SK-N-SH treated with all-trans-retinoic acid at 6 μM for 48 hours (cell line): ENCODE measurements at regions not wholly inside any gene's neighbourhood (a gene's known extent, or its start where the extent isn't known, plus 50 kb on each side); places are given as distances from the start of the nearest gene placed in this dataset.
"Not testable (repeated sequence)": the region's sequence is repeated elsewhere in the genome, so short reads cannot be mapped to it uniquely, and the experiment has no call there.

ENCODE experiments used
- ATAC-seq: fragments of 200-7000 bp; cut with Tn5 transposase; 3 replicates; pipeline ENCODE4 v1.9.1; 2020; ENCODE audit warnings: mild to moderate bottlenecking, moderate library complexity
- ARNTL ChIP-seq: fragments of 450-650 bp; formaldehyde crosslinking; IDR thresholded peaks from 2 replicates; pipeline ENCODE4 v1.5.0; 2020; ENCODE audit warnings: low read depth, mild to moderate bottlenecking, moderate library complexity, borderline replicate concordance
- BACH2 ChIP-seq: fragments of 250-450 bp; sonication (Bioruptor Pico); IDR thresholded peaks from 2 replicates; pipeline ENCODE4 v1.9.0; 2021; ENCODE audit warnings: mild to moderate bottlenecking, borderline replicate concordance
- CREB5 ChIP-seq: fragments of 250-450 bp; sonication (Bioruptor Pico); IDR thresholded peaks from 2 replicates; pipeline ENCODE4 v1.5.1; 2020; ENCODE audit warnings: low read depth, mild to moderate bottlenecking, moderate library complexity
- CSDC2 ChIP-seq: fragments of 250-450 bp; sonication (Bioruptor Pico); IDR thresholded peaks from 2 replicates; pipeline ENCODE4 v1.5.0; 2020; ENCODE audit warnings: mild to moderate bottlenecking, moderate library complexity
- CSRNP3 ChIP-seq: fragments of 250-450 bp; sonication (Bioruptor Pico); IDR thresholded peaks from 2 replicates; pipeline ENCODE4 v1.5.1; 2021; ENCODE audit warnings: mild to moderate bottlenecking, moderate library complexity
- ESRRG ChIP-seq: fragments of 250-450 bp; sonication (Bioruptor Pico); IDR thresholded peaks from 2 replicates; pipeline ENCODE4 v1.6.1; 2021; ENCODE audit warnings: mild to moderate bottlenecking
- GLIS3 ChIP-seq: fragments of 250-450 bp; sonication (Bioruptor Pico); IDR thresholded peaks from 2 replicates; pipeline ENCODE4 v1.5.0; 2020; ENCODE audit warnings: mild to moderate bottlenecking, moderate library complexity
- ISL1 ChIP-seq: fragments of 250-450 bp; sonication (Bioruptor Pico); IDR thresholded peaks from 2 replicates; pipeline ENCODE4 v2.1.2; 2022; ENCODE audit warnings: mild to moderate bottlenecking, moderate library complexity
- OSR1 ChIP-seq: fragments of 250-450 bp; sonication (Bioruptor Pico); IDR thresholded peaks from 2 replicates; pipeline ENCODE4 v1.8.0; 2022; ENCODE audit warnings: moderate library complexity, mild to moderate bottlenecking, inconsistent platforms
- PATZ1 ChIP-seq: fragments of 250-450 bp; sonication (Bioruptor Pico); IDR thresholded peaks from 2 replicates; pipeline ENCODE4 v1.8.0; 2020; ENCODE audit warnings: mild to moderate bottlenecking, moderate library complexity, borderline replicate concordance
- POU6F1 ChIP-seq: fragments of 250-450 bp; sonication (Bioruptor Pico); IDR thresholded peaks from 2 replicates; pipeline ENCODE4 v1.8.0; 2021; ENCODE audit warnings: low read depth, mild to moderate bottlenecking, moderate library complexity, borderline replicate concordance
- PPARA ChIP-seq: fragments of 250-450 bp; sonication (Bioruptor Pico); IDR thresholded peaks from 2 replicates; pipeline ENCODE4 v1.5.0; 2020; ENCODE audit warnings: mild to moderate bottlenecking, borderline replicate concordance
- RARB ChIP-seq: fragments of 250-450 bp; sonication (Bioruptor Pico); IDR thresholded peaks from 2 replicates; pipeline ENCODE4 v1.8.0; 2021; ENCODE audit warnings: mild to moderate bottlenecking, moderate library complexity
- SNAI2 ChIP-seq: fragments of 250-450 bp; sonication (Bioruptor Pico); IDR thresholded peaks from 2 replicates; pipeline ENCODE4 v1.5.0; 2020; ENCODE audit warnings: mild to moderate bottlenecking, moderate library complexity
- TCF4 ChIP-seq: fragments of 250-450 bp; sonication (Bioruptor Pico); IDR thresholded peaks from 2 replicates; pipeline ENCODE4 v1.8.0; 2021; ENCODE audit warnings: mild to moderate bottlenecking, moderate library complexity, borderline replicate concordance
- TOX ChIP-seq: fragments of 250-450 bp; sonication (Bioruptor Pico); IDR thresholded peaks from 2 replicates; pipeline ENCODE4 v1.8.0; 2021; ENCODE audit warnings: mild to moderate bottlenecking, moderate library complexity, borderline replicate concordance
- ZC3H10 ChIP-seq: fragments of 250-450 bp; sonication (Bioruptor Pico); IDR thresholded peaks from 2 replicates; pipeline ENCODE4 v1.5.1; 2021; ENCODE audit warnings: mild to moderate bottlenecking, moderate library complexity
- ZFP30 ChIP-seq: fragments of 450-650 bp; formaldehyde crosslinking; IDR thresholded peaks from 2 replicates; pipeline ENCODE4 v1.5.0; 2022; ENCODE audit warnings: mild to moderate bottlenecking, moderate library complexity
- ZNF565 ChIP-seq: fragments of 450-650 bp; formaldehyde crosslinking; conservative IDR thresholded peaks from 2 replicates; pipeline ENCODE4 v1.5.0; 2020; ENCODE audit warnings: low read depth, mild to moderate bottlenecking, moderate library complexity
- ZNF70 ChIP-seq: fragments of 450-650 bp; formaldehyde crosslinking; IDR thresholded peaks from 2 replicates; pipeline ENCODE4 v1.5.0; 2020; ENCODE audit warnings: mild to moderate bottlenecking, moderate library complexity

GRCh38 chr9:102497709-102498108, 497.4 kb upstream of the CYLC2 start:
- TF ChIP-seq SNAI2 (CRISPR knock-in tag) (no peak), ZNF70 (CRISPR knock-in tag) (no peak), PPARA (CRISPR knock-in tag) (no peak), TCF4 (CRISPR knock-in tag) (no peak), ISL1 (CRISPR knock-in tag) (no peak), ZNF565 (CRISPR knock-in tag) (no peak), CSRNP3 (CRISPR knock-in tag) (no peak), TOX (CRISPR knock-in tag) (no peak), ARNTL (CRISPR knock-in tag) (no peak), PATZ1 (CRISPR knock-in tag) (no peak), OSR1 (no peak), RARB (no peak), CSDC2 (CRISPR knock-in tag) (no peak)
- no peak for ATAC-seq

- ATAC-seq: not testable (repeated sequence)
Measured at GRCh38 chr9:102486976-102487375, 508.2 kb upstream of the CYLC2 start.

- ATAC-seq: no peak
- no peak for TF ChIP-seq CSDC2 (CRISPR knock-in tag)
- no peak for TF ChIP-seq SNAI2 (CRISPR knock-in tag)
- TF ChIP-seq CREB5 (CRISPR knock-in tag): no peak
- no peak for TF ChIP-seq ZNF70 (CRISPR knock-in tag)
- TF ChIP-seq BACH2 (CRISPR knock-in tag): no peak
- TF ChIP-seq GLIS3 (CRISPR knock-in tag): no peak
- TF ChIP-seq PATZ1 (CRISPR knock-in tag): no peak
- TF ChIP-seq POU6F1 (CRISPR knock-in tag): no peak
- no peak for TF ChIP-seq ZFP30 (CRISPR knock-in tag)
- no peak for TF ChIP-seq CSRNP3 (CRISPR knock-in tag)
- TF ChIP-seq ZNF565 (CRISPR knock-in tag): no peak
- no peak for TF ChIP-seq ISL1 (CRISPR knock-in tag)
- TF ChIP-seq ZC3H10: no peak
Measured at GRCh38 chr9:102483651-102484050, 511.5 kb upstream of the CYLC2 start.

- no peak for ATAC-seq
Measured at GRCh38 chr9:102482776-102483175, 512.4 kb upstream of the CYLC2 start.

More at GRCh38 chr9:102482776-102483175, 512.4 kb upstream of the CYLC2 start:
- TF ChIP-seq ESRRG (CRISPR knock-in tag) (no peak), ZFP30 (CRISPR knock-in tag) (no peak)
- TF ChIP-seq, all 23 proteins: peak for 0
